ENCODE measurements at regions not wholly inside any gene's neighbourhood (a gene's known extent, or its start where the extent isn't known, plus 50 kb on each side); places are given as distances from the start of the nearest gene placed in this dataset.
"Not testable (repeated sequence)": the region's sequence is repeated elsewhere in the genome, so short reads cannot be mapped to it uniquely, and the experiment has no call there.

DNA sequence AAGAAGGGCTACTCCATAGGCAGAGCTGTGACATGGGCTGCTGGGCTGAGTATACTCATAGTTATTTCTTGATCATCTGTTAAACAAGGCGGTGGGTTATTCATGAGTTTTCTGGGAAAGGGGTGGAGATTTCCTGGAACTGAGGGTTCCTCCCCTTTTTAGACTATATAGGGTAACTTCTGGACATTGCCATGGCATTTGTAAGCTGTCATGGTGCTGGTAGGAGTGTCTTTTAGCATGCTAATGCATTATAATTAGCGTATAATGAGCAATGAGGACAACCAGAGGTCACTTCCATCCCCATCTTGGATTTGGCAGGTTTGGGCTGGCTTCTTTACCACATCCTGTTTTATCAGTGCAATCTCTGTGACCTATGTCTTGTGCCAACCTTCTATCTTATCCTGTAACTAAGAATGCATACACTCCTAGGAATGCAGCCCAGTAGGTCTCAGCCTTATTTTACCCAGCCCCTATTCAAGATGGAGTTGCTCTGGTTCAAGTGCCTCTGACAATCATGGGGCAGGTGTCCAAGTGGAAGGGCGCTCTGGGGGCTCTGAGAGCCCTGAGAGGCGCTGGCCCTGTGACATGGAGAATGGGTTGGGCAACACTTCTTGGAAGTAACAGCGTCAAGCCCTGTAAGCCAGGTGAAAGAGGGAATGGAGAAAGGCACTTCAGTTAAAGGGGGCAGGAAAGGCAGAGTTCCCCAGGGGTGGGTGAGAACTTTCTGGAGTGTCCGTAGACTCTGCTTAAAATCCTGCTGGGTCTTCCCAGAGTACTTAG lies 354.2 kb upstream of the SULF2 start:
- no peak for FAIRE-seq

DNA sequence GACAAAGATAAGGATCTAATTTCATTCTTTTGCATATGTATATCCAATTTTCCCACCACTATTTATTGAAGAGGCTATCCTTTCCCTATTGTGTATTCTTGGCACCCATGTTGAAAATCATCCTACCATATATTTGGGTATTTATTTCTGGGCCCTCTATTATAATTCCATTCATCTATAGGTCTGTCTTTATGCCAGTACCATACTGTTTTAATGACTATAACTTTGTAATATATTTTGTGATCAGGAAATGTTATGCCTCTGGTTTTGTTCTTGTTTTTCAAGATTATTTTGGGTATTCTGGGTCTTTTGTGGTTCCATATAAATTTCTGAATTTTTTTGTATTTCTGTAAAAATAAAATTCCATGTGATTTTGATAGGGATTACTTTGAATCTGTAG lies 347.6 kb upstream of the SULF2 start:
- DNase-seq (ENCODE audit: extremely low spot score, insufficient read length, low read depth) (no peak), FAIRE-seq (no peak)

More for the DNA sequence above, 354.2 kb upstream of the SULF2 start:
- no peak for DNase-seq (ENCODE audit: extremely low spot score, insufficient read length, low read depth)

DNA sequence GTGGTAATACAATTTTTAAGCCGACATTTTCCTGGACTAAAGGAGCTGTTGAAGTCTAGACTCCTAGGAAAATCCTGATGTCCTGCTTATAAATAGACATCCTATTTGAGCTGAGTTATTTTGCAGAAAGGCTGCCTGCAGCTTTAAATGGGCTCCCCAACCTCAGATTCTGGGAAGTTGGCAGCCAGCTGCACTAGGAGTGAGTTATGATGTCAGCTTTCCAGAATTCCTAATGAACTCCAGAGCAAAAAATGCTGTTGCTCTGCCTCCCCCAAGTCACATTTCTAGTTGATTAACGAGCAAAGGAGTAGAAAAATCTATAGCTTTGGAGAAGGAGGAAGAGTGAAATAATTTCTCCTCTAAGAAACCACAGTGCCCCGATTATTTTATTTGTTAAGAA lies 346.3 kb upstream of the SULF2 start:
- DNase-seq (ENCODE audit: extremely low spot score, insufficient read length, low read depth) (no peak), FAIRE-seq (no peak)

DNA sequence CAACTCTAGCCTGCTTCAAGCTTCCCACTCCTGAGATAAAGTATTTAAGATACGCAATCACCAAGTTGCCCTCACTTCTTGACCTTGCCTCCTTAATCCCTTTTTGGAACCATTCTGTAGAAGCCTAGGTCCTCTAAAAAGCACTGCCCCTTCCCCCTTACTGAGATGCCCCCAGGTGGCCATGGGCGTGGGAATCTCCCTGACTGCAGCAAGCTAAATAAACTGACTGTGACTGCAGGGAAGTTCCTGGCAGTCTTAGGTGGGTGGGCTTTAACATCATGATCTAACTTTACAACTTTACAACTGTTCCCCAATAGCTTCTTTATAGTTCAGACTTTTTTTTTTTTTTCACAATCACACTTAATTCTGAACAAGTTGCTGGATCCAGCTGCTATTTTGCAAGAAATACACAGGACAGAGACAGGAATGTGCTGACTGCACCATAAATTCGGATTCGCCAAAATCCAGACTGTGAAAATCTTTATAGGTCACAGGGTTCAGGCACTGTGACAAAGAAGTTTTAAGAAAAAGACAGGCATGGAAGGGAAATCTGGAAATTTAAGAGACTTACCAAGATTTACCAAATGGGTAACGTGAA lies 344.2 kb upstream of the SULF2 start:
- no peak for DNase-seq (ENCODE audit: extremely low spot score, insufficient read length, low read depth)
- no peak for FAIRE-seq

DNA sequence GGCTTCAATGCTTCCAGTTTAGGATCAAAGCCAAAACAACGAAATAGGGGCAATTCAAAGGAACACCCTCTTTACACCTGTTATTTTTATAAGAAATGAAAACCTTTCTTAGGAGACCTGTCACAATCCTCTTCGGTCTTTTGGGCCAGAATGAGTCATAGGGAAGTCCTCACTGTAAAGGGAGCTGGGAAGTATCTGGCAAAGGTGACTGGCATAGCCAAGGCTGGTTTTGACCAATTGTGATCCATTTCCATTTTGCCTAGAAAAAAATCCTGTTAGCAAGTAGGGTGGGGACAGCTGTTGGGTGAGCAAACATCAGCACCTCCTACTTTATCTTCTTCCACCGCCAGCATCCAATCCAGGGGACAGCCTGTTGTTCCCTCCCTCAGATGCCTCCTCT lies 343.2 kb upstream of the SULF2 start:
- FAIRE-seq = no peak
- DNase-seq (ENCODE audit: extremely low spot score, insufficient read length, low read depth) = no peak

DNA sequence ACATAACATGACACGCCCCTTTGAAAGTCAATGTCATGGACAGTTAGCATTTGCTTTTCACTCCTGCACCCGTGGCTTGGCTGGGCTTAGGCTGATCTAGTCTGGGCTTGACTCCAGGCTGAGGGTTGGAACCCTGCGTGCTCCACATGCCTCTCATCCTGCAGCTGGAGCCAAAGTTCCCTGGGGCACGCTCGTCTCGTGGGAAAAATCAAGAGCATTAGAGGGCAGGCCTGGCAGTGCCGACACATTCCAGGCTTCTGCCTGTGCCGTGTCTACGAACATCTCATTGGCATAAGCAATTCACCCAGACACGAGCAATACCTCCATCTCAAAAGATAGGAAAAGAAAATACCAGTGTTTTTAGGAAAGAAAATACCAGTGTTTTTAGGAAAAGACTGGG lies 342.7 kb upstream of the SULF2 start:
- FAIRE-seq = not testable (repeated sequence)

DNA sequence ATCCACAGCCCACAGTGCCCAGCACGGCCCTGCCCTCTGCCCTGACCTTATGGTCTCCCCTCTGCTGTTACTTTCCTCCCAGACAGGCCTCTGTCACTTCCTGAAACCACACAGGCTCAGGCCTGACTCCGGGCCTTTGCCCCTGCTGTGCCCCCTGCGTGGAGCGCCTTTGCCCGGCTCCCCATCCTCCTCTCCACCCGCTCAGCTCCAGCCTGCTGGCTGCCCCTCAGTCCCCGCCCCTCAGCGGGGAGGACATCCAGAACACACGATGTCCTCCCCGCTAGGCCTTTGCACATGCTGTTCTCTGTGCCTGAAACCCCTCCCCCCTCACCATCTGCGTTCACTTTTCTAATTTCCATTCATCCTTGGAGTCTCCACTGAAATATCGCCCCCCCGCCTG lies 341.9 kb upstream of the SULF2 start:
- DNase-seq (ENCODE audit: extremely low spot score, insufficient read length, low read depth); FAIRE-seq: not testable (repeated sequence)

More for the DNA sequence above, 342.7 kb upstream of the SULF2 start:
- not testable (repeated sequence) for DNase-seq (ENCODE audit: extremely low spot score, insufficient read length, low read depth)

DNA sequence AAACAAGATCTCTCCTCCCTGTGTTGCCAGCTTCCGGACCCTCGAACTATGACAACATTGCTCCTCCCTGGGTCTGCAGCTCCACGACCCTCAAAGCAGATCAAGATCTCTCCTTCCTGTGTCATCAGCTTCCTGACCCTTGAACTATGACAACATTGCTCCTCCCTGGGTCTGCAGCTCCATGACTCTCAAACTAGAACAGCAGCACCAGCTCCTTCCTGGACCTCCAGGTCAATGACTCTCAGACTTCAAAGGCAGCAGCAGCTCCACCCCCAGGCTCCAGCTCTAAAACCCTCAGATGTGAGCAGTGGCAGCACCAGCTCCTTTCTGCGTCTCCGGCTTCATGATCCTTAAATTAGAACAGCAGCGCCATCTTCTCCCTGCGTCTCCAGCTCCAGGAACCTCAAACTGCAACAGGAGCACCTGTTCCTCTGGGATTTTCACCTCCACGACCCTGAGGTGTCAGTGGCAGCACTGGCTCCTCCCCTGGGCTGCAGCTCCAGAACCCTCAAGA lies 341.0 kb upstream of the SULF2 start:
- no peak for FAIRE-seq
- no peak for DNase-seq (ENCODE audit: extremely low spot score, insufficient read length, low read depth)

DNA sequence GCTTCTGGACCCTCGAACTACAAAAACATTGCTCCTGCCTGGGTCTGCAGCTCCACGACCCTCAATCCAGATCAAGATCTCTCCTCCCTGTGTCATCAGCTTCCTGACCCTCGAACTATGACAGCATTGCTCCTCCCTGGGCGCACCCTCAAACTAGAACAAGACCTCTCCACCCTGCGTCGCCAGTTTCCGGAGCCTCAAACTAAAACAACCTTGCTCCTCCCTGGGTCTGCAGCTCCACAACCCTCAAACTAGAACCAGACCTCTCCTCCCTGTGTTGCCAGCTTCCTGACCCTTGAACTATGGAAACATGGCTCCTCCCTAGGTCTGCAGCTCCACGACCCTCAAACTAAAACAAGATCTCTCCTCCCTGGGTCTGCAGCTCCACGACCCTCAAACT lies 339.7 kb upstream of the SULF2 start:
- FAIRE-seq (no peak), DNase-seq (ENCODE audit: extremely low spot score, insufficient read length, low read depth) (no peak)

DNA sequence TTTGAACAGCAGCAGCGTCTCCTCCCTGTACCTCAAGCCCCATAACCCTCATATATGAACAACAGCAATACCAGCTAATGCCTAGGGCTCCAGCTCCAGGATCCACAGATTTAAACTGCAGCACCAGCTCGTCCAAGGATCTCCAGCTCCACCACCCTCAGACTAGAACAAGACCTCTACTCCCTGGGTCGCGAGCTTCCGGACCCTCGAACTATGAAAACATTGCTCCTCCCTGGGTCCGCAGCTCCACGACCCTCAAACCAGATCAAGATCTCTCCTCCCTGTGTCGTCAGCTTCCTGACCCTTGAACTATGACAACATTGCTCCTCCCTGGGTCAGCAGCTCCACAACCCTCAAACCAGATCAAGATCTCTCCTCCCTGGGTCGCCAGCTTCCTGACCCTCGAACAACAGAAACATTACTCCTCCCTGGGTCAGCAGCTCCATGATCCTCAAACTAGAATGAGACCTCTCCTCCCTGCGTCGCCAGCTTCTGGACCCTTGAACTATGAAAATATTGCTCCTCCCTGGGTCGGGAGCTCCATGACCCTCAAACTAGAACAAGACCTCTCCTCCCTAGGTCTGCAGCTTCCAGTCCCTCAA lies 339.0 kb upstream of the SULF2 start:
- FAIRE-seq = no peak

DNA sequence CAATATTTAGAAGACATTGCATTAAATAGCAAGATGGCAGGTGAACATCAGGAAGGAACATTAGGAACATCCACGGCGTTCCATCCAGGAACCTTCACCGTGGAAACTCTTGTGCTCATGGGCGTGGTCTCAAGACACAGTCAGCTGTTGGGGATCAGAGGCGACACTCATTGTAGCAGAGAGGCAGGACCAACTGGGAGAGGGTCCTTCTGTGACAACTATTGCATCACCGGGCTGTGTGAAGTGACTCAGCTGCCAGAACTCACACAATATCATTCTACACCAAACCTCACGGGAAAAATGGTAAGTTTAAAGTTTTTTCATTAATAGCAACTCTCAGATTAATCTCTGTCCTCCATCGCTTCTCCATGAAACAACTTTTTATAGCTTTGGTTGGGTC lies 334.8 kb upstream of the SULF2 start:
- FAIRE-seq = no peak
- DNase-seq (ENCODE audit: extremely low spot score, insufficient read length, low read depth) = no peak

More for the DNA sequence above, 339.0 kb upstream of the SULF2 start:
- DNase-seq (ENCODE audit: extremely low spot score, insufficient read length, low read depth) = no peak

DNA sequence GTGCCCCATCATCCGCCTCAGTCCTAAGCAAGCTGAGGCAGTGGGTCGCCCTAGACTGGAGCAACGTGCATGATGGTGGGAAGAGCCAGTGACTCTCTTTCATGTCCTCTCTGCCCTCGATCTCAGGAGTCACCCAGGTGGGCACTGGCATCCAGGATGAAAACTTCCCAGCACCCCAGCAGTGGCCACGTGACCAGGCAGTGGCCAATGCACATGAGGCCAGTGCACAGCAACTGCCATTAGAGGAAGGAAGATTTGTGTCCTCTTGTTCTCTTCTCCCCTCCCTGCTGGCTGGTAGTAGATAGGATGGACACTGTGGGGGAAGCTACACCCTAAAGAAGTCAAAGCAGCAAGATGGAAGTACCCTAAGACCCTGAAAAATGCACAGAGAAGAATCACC lies 334.1 kb upstream of the SULF2 start:
- not testable (repeated sequence) for DNase-seq (ENCODE audit: extremely low spot score, insufficient read length, low read depth); FAIRE-seq

DNA sequence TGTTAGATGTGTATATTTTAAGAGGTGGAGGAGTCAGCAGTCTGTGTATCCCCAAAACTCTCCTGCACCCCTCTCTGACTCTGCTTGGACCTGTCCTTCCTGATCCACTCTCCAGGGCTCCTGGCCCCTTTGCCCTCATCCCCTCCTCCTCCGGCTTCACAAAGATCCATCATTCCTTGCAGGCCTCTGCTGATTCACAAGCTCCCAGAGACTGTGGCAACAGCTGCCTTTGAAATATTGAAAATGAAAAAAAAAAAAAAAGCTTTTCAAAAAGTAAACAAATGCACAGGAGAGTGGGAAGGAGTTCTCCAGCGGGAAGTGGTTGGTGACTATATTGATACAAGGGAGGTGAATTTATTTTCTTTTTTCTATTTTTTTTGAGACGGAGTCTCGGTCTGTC lies 330.2 kb upstream of the SULF2 start:
- DNase-seq (ENCODE audit: extremely low spot score, insufficient read length, low read depth) (no peak), FAIRE-seq (no peak)

DNA sequence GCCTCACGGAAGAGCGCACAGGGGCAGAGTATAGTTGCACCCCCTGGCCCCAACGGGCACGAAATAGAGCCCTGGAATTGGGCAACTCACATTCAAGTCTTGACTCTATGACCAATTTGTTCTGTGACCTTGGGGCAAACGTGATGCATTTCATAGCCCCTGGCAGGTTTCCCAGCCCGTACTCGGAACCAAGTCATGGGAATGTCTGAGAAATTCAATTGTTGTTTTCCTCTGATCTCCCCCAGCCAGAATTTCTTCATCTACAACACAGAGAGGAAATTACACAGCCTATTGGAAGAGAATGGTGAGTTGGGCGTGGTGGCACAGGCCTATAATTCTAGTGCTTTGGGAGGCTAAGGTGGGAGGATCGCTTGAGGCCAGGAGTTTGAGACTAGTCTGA lies 322.3 kb upstream of the SULF2 start:
- FAIRE-seq (no peak), DNase-seq (ENCODE audit: extremely low spot score, insufficient read length, low read depth) (no peak)

DNA sequence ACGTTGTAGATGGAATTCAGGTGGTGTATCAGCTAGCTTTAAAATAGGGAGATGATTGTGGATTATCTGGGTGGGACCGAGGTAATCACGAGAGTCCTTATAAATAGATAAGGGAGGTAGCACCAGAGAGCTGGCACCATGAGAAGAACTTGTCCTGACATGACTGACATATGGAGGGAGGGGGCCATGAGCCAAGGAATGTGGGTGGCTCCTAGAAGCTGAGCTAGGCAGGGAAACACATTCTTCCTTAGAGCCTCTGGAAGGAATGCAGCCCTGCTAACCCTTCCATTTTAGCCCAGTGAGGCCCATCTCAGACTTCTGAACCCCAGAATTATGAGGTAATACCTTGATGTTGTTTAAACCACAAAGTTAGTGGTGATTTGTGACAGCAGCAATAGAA lies 321.1 kb upstream of the SULF2 start:
- DNase-seq (ENCODE audit: extremely low spot score, insufficient read length, low read depth) (no peak), FAIRE-seq (no peak)

DNA sequence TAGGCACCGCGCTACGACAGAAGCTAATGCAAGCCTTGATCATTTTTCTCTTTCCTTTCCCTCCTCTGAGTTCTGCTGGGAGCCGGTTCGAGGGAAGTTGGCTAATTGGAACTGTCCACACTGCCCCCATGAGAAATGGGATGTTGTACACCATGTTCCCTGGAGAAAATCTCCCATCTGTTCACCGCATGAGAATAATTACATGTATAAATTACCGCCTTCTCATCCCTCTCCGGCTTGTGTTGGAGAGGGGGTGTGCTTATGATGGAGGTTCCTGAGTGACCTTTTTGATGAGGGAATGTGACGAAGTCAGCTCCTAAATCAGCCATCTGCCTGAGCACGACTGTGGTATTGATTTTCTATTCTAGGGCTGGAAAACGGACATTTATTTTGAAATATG lies 320.2 kb upstream of the SULF2 start:
- no peak for FAIRE-seq

DNA sequence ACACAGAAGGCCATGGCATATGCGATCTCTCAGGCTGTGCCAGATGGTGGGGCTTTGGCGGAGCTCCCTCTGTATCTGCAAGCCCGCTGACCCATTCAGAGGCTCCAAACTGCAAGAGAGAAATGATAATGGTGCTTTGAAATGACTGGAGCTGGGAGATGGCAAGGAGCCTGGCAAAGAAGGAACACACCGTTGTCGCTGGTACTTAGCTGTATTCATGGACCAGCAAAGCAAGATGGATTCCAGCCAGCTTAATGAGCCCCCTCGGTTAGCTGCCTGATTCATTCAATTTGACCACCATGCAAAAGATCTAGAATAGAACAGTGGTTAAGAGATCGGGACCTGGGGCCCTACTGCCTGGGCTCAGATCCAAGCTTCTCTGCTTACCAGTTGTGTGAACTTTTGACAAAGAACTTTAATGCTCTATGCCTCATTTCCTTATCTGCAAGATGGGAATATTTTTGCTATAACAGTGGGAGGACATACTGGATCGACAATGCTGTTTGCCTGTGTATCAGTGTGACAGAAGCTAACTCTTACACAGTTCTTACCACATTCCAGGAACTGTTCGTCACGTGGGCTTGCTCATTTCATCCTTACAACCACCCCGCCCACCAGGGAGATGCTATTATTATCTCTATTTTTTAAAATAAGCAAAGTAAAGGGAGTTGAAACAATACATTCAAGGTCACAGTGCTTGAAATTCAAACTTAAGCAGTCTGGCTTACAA lies 317.8 kb upstream of the SULF2 start:
- DNase-seq (ENCODE audit: extremely low spot score, insufficient read length, low read depth) = no peak
- no peak for FAIRE-seq

More for the DNA sequence above, 320.2 kb upstream of the SULF2 start:
- DNase-seq (ENCODE audit: extremely low spot score, insufficient read length, low read depth) = no peak

DNA sequence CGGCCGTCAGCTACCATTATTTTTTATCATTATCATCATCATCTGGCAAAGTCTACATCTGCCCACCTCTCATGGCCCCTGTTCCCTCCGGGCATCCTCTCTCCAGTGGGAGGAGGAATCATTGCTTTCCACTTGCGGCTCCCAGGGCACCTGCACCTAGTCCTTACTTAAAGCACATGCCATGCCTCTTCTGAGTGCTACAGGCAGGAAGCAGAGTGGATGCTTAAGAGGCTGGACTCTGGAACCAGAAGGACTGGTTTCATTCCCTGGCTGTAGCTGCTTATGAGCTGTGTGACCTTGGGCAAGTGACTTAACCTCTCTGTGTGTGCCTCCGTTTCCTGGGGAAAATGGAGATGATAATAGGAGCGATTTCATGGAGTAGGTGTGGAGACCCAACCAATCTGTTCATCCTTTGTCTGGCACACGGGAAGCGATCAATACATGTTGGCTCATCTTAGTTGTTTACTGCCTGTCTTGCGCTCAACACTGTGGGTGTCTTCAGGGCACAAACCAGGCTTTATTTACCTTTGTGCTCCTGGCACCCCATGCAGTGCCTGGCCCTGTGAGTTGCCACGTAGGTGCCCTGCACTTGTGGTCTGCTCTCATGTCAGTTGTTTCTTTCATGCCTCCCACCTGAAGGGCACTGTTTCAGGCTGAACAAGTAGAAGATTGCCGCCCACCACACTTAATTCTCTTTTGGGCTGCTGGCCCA lies 317.0 kb upstream of the SULF2 start:
- FAIRE-seq (no peak), DNase-seq (ENCODE audit: extremely low spot score, insufficient read length, low read depth) (no peak)

DNA sequence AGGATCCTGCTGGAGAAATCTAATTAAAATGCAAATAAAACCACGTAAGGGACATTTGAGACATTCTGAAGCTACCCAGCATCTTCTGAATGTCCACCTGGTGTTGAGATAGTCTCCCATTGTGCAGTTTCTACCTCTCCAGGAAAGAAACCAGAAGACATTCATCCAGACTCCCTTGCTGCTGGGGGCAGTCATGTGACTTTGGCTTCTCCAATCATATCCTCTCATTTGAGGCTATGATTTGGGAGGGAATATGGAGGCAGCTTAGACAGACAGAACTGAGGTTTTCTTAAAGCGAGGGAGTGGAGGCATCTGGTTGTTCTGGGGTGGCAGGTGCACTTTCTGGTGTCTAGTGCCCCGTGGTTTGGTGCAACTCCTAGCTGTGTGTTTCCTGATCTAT lies 315.2 kb upstream of the SULF2 start:
- FAIRE-seq = no peak
- no peak for DNase-seq (ENCODE audit: extremely low spot score, insufficient read length, low read depth)

DNA sequence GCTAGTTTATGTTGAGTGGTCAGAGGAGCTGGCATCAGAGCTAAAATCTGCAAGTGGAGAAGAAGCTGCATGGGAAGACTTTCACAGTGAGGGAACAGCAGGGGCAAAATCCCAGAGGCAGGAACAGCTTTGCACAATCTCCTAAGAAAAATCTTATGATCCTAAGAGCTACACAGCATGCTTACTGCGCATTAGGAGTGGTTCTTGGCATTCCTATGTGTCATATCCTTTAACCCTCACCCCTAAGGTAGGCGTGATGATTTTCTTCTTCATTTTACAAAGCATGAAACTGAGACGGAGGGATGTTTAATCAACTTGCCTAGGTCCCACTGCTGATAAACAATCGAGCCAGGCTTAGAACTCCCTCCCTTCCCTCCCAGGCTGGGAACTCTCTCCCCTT lies 313.6 kb upstream of the SULF2 start:
- FAIRE-seq (no peak), DNase-seq (ENCODE audit: extremely low spot score, insufficient read length, low read depth) (no peak)

All from GM18507 (cell line).